ENCODE measurements at regions not wholly inside any gene's neighbourhood (a gene's known extent, or its start where the extent isn't known, plus 50 kb on each side); places are given as distances from the start of the nearest gene placed in this dataset.
A peak's percentile ranks its signal among the peaks of the same experiment; 100 is the strongest.

DNA sequence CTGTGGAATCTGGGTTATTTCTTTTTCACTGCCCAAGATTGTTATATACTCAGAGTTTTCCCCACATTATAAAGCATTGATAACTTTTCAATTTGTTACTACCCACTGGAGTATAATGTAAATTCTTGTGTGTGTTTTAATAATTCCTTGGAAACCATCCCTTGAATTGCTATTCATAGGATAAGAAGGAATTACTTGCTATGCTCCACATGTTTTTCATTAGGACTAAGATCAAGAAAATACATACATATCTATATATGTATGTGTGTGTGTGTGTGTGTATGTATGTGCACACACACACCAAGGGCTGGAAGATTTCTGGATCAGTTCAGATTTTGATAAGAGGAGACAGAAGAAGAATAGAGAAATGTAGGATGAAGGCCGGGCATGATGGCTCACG lies 206.4 kb upstream of the JADE1 start:
- Histone ChIP-seq H3K4me3 (ENCODE audit: low read depth in 2 of 2, low read length in 2 of 2) (no peak overlapping the region), H3K27me3 (ENCODE audit: control insufficient read depth, insufficient read depth, low read length) (no peaks in the 10 kb centered on the region), H3K36me3 (ENCODE audit: control insufficient read depth, insufficient read depth, low read length) (no peaks in the 10 kb centered on the region), H3K27ac (ENCODE audit: low read length) (no peak overlapping the region; the same call in 1 of the 2 replicates), H3K4me1 (ENCODE audit: control insufficient read depth, insufficient read depth, low read length) (peaks cover 4% of the 10 kb centered on the region), H3K9me3 (ENCODE audit: control insufficient read depth, insufficient read depth, low read depth, low read length) (no peaks in the 10 kb centered on the region)
- ChIA-PET CTCF (no interaction called here), POLR2A (no interaction called here)
- no peak for DNase-seq (ENCODE audit: low read depth, low spot score)
- ATAC-seq, result no peak
- in situ Hi-C loops (cut with HindIII; ENCODE audit: low pct_unique_long_range_greater_than_20kb, low sequenced_read_pairs) (no loop called here), intact Hi-C loops (cut with micrococcal nuclease; ENCODE audit: unreplicated experiment) (no loop called here)
- no TSS peak for BruUV-seq (replicated peaks)
- TF ChIP-seq, protein P1, sequence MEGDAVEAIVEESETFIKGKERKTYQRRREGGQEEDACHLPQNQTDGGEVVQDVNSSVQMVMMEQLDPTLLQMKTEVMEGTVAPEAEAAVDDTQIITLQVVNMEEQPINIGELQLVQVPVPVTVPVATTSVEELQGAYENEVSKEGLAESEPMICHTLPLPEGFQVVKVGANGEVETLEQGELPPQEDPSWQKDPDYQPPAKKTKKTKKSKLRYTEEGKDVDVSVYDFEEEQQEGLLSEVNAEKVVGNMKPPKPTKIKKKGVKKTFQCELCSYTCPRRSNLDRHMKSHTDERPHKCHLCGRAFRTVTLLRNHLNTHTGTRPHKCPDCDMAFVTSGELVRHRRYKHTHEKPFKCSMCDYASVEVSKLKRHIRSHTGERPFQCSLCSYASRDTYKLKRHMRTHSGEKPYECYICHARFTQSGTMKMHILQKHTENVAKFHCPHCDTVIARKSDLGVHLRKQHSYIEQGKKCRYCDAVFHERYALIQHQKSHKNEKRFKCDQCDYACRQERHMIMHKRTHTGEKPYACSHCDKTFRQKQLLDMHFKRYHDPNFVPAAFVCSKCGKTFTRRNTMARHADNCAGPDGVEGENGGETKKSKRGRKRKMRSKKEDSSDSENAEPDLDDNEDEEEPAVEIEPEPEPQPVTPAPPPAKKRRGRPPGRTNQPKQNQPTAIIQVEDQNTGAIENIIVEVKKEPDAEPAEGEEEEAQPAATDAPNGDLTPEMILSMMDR (IDR thresholded peaks at IDR 0.05), result no peak
- no peak for TF ChIP-seq TCF7L2 (IDR thresholded peaks at IDR 0.05; ENCODE audit: low read depth, low read length)
- no peak for TF ChIP-seq POLR2AphosphoS5 (IDR thresholded peaks at IDR 0.05; ENCODE audit: low read depth, low read length)
- no peak for TF ChIP-seq SIN3A (IDR thresholded peaks at IDR 0.05; ENCODE audit: borderline replicate concordance, insufficient read depth, low read depth, low read length)
- TF ChIP-seq, protein P2, sequence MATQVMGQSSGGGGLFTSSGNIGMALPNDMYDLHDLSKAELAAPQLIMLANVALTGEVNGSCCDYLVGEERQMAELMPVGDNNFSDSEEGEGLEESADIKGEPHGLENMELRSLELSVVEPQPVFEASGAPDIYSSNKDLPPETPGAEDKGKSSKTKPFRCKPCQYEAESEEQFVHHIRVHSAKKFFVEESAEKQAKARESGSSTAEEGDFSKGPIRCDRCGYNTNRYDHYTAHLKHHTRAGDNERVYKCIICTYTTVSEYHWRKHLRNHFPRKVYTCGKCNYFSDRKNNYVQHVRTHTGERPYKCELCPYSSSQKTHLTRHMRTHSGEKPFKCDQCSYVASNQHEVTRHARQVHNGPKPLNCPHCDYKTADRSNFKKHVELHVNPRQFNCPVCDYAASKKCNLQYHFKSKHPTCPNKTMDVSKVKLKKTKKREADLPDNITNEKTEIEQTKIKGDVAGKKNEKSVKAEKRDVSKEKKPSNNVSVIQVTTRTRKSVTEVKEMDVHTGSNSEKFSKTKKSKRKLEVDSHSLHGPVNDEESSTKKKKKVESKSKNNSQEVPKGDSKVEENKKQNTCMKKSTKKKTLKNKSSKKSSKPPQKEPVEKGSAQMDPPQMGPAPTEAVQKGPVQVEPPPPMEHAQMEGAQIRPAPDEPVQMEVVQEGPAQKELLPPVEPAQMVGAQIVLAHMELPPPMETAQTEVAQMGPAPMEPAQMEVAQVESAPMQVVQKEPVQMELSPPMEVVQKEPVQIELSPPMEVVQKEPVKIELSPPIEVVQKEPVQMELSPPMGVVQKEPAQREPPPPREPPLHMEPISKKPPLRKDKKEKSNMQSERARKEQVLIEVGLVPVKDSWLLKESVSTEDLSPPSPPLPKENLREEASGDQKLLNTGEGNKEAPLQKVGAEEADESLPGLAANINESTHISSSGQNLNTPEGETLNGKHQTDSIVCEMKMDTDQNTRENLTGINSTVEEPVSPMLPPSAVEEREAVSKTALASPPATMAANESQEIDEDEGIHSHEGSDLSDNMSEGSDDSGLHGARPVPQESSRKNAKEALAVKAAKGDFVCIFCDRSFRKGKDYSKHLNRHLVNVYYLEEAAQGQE (IDR thresholded peaks at IDR 0.05; ENCODE audit: insufficient read depth in 1 of 2, low read depth in 2 of 2, low read length in 1 of 2), result no peak

DNA sequence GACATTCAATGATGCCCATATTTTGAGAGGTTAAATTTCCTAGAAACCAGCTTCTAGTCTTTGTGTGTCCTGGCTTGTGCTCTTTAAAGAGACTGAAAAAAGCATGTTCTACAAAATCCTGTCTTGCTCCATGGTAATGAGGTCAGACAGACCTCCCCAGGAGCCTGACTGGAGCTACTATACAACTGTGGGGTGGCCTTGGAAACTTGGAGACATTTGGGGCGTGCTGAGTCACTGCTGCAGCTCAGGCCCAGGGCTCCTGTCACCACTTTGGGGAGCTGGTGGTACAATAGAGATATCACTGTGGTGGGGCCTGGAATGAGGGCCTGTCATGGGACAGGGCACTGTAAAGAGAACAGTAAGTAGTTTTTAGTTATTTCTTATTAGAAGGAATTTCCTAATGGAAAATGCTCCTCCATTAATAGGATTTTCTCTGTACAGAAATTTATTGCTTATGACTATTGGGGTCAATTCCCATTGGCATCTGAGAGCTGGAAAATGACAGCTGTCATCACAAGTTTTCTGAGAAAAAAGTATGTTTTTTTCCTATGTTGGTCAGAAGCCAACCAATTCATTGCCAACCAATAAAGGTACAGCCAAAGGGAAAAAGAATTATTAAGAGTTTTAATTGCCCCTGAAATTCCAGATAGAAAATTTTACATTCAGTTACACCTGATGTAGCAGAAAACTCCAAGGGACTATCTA lies 207.4 kb upstream of the JADE1 start:
- Histone ChIP-seq H3K9me3 (ENCODE audit: control insufficient read depth, insufficient read depth, low read depth, low read length) (no peaks in the 10 kb centered on the region), H3K4me3 (ENCODE audit: low read depth in 2 of 2, low read length in 2 of 2) (no peak overlapping the region), H3K27ac (ENCODE audit: low read length) (peak overlapping the region; percentile 26; the same call in 1 of the 2 replicates), H3K27me3 (ENCODE audit: control insufficient read depth, insufficient read depth, low read length) (no peaks in the 10 kb centered on the region), H3K4me1 (ENCODE audit: control insufficient read depth, insufficient read depth, low read length) (peaks cover 4% of the 10 kb centered on the region), H3K36me3 (ENCODE audit: control insufficient read depth, insufficient read depth, low read length) (no peaks in the 10 kb centered on the region)
- no peak for DNase-seq (ENCODE audit: low read depth, low spot score)
- ATAC-seq, result no peak
- ChIA-PET POLR2A (no interaction called here), CTCF (interaction anchor here (0.7 kb wide), 1 partner anchor 144 kb away, joined by 3 read pairs; no protein-coding TSS in a partner anchor)
- in situ Hi-C loops (cut with HindIII; ENCODE audit: low pct_unique_long_range_greater_than_20kb, low sequenced_read_pairs) (no loop called here), intact Hi-C loops (cut with micrococcal nuclease; ENCODE audit: unreplicated experiment) (no loop called here)
- no peak for TF ChIP-seq TCF7L2 (IDR thresholded peaks at IDR 0.05; ENCODE audit: low read depth, low read length)
- no peak for TF ChIP-seq SIN3A (IDR thresholded peaks at IDR 0.05; ENCODE audit: borderline replicate concordance, insufficient read depth, low read depth, low read length)
- TF ChIP-seq POLR2AphosphoS5 (IDR thresholded peaks at IDR 0.05; ENCODE audit: low read depth, low read length), result no peak
- TF ChIP-seq, protein P2 (IDR thresholded peaks at IDR 0.05; ENCODE audit: insufficient read depth in 1 of 2, low read depth in 2 of 2, low read length in 1 of 2), result no peak
- TF ChIP-seq, protein P1 (IDR thresholded peaks at IDR 0.05), result no peak
- BruUV-seq (replicated peaks), result no TSS peak
